ENCODE measurements at regions not wholly inside any gene's neighbourhood (a gene's known extent, or its start where the extent isn't known, plus 50 kb on each side); places are given as distances from the start of the nearest gene placed in this dataset.

DNA sequence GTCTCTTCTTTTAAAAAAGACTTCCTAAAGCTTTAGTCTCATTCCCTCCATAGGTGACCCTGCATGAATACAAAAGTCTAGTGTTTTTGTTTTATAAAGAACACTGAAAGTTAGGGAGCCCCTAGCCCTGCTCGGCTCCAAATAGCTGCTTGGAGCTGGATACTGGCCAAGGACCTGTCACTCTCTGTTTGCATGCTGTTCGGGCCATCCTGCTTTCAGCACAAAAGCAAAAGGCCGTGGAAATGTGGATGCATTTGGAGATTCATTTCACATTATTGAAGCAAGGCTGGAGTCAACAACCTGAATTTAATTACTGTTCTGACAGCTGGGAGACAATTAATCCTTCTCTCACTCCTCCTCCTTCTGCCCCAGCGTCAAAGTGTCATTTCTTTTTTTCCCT lies 151.7 kb upstream of the NMUR2 start:
- Histone ChIP-seq H3K9me3 (ENCODE audit: control insufficient read depth, low read length) (no peaks in the 10 kb centered on the region), H3K36me3 (ENCODE audit: control insufficient read depth, insufficient read depth, low read length) (no peaks in the 10 kb centered on the region)
- DNase-seq = no peak

DNA sequence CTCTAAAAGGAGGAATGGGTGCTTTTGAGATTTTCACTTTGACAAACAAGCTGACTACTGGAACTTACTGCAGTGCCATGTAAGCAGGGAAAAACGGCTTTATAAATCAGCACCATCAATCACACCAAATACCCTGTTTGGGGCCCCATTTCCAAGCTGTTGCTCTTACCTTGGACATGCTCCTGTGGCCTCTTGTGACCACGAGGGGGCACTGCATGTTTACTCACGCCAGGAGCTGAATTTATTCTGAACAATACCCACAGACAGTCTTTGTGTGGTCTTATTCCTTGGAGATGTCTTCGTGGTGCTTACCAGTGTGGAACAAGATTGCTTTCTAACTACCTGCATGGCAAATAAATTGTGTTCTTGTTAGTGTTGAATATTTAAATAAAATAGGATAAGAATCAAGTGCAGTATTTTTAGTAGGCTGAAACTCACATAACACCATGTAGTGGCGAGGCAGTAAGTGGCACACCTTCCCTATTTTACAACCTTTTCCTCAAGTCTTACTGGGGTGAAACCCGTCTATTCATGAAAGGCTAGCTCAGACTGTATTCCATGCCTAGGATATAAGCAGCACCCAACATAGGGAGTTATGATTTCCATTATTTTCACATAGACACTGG lies 155.5 kb upstream of the NMUR2 start:
- Histone ChIP-seq H3K9me3 (ENCODE audit: control insufficient read depth, low read length) (no peaks in the 10 kb centered on the region), H3K4me3 (ENCODE audit: insufficient read depth, low read depth, low read length, poor library complexity, severe bottlenecking) (no peak overlapping the region), H3K27ac (ENCODE audit: insufficient read depth, low read length, poor library complexity, severe bottlenecking) (no peak overlapping the region), H3K36me3 (ENCODE audit: control insufficient read depth, insufficient read depth, low read length) (no peaks in the 10 kb centered on the region), H3K27me3 (replicated peaks; ENCODE audit: control insufficient read depth, insufficient read depth, low read length, poor library complexity, severe bottlenecking) (no peaks in the 10 kb centered on the region), H3K4me1 (ENCODE audit: control insufficient read depth, insufficient read depth, low read length, poor library complexity, severe bottlenecking) (no peaks in the 10 kb centered on the region)
- DNase-seq = no peak

More for the DNA sequence above, 151.7 kb upstream of the NMUR2 start:
- H3K4me1 ChIP-seq (ENCODE audit: control insufficient read depth, insufficient read depth, low read length, poor library complexity, severe bottlenecking) = no peaks in the 10 kb centered on the region
- no peaks in the 10 kb centered on the region for H3K27me3 ChIP-seq (replicated peaks; ENCODE audit: control insufficient read depth, insufficient read depth, low read length, poor library complexity, severe bottlenecking)
- H3K27ac ChIP-seq (ENCODE audit: insufficient read depth, low read length, poor library complexity, severe bottlenecking) = no peak overlapping the region
- no peak overlapping the region for H3K4me3 ChIP-seq (ENCODE audit: insufficient read depth, low read depth, low read length, poor library complexity, severe bottlenecking)

DNA sequence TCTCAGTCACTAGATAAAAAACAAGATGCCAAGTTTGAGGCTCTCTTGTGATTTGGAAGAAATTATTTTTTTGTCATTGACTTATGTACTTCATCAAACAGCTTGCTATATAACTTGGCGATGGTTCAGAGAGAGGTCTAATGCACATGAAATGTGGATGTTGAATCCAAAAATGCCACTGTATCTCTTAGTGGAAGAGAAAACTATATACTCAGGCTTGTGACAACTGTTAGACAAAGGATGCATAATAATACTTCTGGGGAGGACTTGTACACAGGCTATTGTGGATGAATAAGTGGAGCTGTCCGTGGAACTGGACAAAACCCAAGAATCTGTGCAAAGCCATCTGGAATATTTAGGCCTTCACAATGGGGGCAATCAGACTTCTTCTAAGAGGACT lies 162.9 kb upstream of the NMUR2 start:
- Histone ChIP-seq H3K4me3 (ENCODE audit: insufficient read depth, low read depth, low read length, poor library complexity, severe bottlenecking) (no peak overlapping the region), H3K27ac (ENCODE audit: insufficient read depth, low read length, poor library complexity, severe bottlenecking) (no peak overlapping the region), H3K36me3 (ENCODE audit: control insufficient read depth, insufficient read depth, low read length) (no peaks in the 10 kb centered on the region), H3K4me1 (ENCODE audit: control insufficient read depth, insufficient read depth, low read length, poor library complexity, severe bottlenecking) (no peaks in the 10 kb centered on the region), H3K9me3 (ENCODE audit: control insufficient read depth, low read length) (no peaks in the 10 kb centered on the region), H3K27me3 (replicated peaks; ENCODE audit: control insufficient read depth, insufficient read depth, low read length, poor library complexity, severe bottlenecking) (no peaks in the 10 kb centered on the region)
- DNase-seq = no peak

DNA sequence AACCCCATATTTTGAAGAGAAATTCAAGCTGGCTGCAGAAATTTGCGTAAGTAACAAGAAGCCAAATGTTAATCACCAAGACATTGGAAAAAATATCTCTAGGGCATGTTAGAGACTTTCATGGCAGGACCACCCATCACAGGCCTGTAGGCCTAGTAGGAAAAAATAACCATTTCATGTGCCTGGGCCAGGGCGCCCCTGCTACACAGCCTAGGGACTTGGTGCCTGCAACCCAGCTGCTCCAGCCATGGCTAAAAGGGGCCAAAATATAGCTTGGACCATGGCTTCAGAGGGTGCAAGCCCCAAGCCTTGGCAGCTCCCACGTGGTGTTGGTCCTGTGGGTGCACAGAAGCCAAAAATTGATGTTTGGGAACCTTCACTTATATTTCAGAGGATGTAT lies 167.7 kb upstream of the NMUR2 start:
- Histone ChIP-seq H3K36me3 (ENCODE audit: control insufficient read depth, insufficient read depth, low read length) (no peaks in the 10 kb centered on the region), H3K4me3 (ENCODE audit: insufficient read depth, low read depth, low read length, poor library complexity, severe bottlenecking) (no peak overlapping the region), H3K9me3 (ENCODE audit: control insufficient read depth, low read length) (no peaks in the 10 kb centered on the region), H3K4me1 (ENCODE audit: control insufficient read depth, insufficient read depth, low read length, poor library complexity, severe bottlenecking) (no peaks in the 10 kb centered on the region), H3K27me3 (replicated peaks; ENCODE audit: control insufficient read depth, insufficient read depth, low read length, poor library complexity, severe bottlenecking) (no peaks in the 10 kb centered on the region), H3K27ac (ENCODE audit: insufficient read depth, low read length, poor library complexity, severe bottlenecking) (no peak overlapping the region)
- no peak for DNase-seq

DNA sequence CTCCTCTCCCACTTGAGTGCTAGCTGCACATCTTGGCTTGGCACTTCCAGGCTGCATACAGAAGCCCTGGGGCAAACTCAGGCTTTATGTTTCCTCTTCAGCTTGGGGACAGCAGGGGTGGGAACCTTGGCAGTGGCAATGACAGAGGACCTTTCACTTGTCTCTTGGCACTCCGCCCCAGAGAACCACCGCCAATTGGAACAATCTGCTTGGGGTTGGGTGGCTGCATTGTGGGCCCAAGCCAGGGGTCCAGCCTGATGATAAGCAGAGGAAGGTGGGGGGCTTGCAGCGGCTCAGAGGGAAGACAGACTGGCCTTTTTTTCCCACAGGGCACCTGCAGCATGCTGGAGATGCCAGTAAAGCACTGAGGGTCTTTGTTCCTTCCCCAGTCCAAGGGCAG lies 179.0 kb upstream of the NMUR2 start:
- H3K27me3 ChIP-seq (replicated peaks; ENCODE audit: control insufficient read depth, insufficient read depth, low read length, poor library complexity, severe bottlenecking) = peaks cover 3% of the 10 kb centered on the region
- no peaks in the 10 kb centered on the region for H3K9me3 ChIP-seq (ENCODE audit: control insufficient read depth, low read length)
- no peak overlapping the region for H3K27ac ChIP-seq (ENCODE audit: insufficient read depth, low read length, poor library complexity, severe bottlenecking)
- no peaks in the 10 kb centered on the region for H3K4me1 ChIP-seq (ENCODE audit: control insufficient read depth, insufficient read depth, low read length, poor library complexity, severe bottlenecking)
- H3K4me3 ChIP-seq (ENCODE audit: insufficient read depth, low read depth, low read length, poor library complexity, severe bottlenecking) = no peak overlapping the region
- H3K36me3 ChIP-seq (ENCODE audit: control insufficient read depth, insufficient read depth, low read length) = no peaks in the 10 kb centered on the region
- DNase-seq = no peak

DNA sequence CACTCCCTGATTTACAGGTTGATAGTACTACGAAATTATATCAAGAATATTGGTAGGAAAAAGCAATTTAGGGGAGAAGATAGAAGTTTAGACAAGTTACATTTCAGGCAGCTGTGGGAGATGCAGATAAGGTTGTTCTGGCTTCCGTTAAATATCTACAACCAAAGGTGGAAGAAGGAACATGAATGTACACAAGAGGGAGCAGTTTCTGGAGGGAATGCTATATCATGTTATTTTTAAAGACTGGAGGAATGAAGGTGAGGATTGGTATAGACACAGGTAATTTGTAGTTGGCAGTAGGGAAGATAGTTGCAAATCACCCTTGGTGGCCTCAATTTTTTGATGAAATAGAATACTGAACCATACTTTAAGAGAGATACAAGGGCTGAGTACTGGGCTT lies 187.3 kb upstream of the NMUR2 start:
- no peak overlapping the region for H3K27ac ChIP-seq (ENCODE audit: insufficient read depth, low read length, poor library complexity, severe bottlenecking)
- DNase-seq = no peak
- no peaks in the 10 kb centered on the region for H3K4me1 ChIP-seq (ENCODE audit: control insufficient read depth, insufficient read depth, low read length, poor library complexity, severe bottlenecking)
- no peaks in the 10 kb centered on the region for H3K9me3 ChIP-seq (ENCODE audit: control insufficient read depth, low read length)
- no peaks in the 10 kb centered on the region for H3K36me3 ChIP-seq (ENCODE audit: control insufficient read depth, insufficient read depth, low read length)
- H3K27me3 ChIP-seq (replicated peaks; ENCODE audit: control insufficient read depth, insufficient read depth, low read length, poor library complexity, severe bottlenecking) = no peaks in the 10 kb centered on the region
- H3K4me3 ChIP-seq (ENCODE audit: insufficient read depth, low read depth, low read length, poor library complexity, severe bottlenecking) = no peak overlapping the region

DNA sequence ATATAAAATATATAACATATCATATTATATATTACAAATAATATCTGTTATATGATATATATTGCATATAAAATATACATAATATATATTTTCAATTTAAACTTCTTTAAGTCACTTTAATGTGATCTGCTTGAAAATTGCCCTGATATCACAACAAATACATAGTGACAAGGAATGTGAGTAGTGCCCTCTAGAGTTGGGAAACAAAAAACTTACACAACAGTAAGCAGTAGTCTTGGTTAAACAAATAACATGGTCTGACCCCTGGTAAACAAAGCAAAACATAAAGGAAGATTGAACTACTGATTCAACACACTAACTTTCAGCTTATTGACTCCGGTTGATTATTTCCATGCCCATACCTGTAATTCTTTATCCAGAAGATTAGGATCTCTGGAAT lies 188.3 kb upstream of the NMUR2 start:
- no peaks in the 10 kb centered on the region for H3K4me1 ChIP-seq (ENCODE audit: control insufficient read depth, insufficient read depth, low read length, poor library complexity, severe bottlenecking)
- H3K36me3 ChIP-seq (ENCODE audit: control insufficient read depth, insufficient read depth, low read length) = no peaks in the 10 kb centered on the region
- no peak for DNase-seq
- no peaks in the 10 kb centered on the region for H3K9me3 ChIP-seq (ENCODE audit: control insufficient read depth, low read length)
- H3K27ac ChIP-seq (ENCODE audit: insufficient read depth, low read length, poor library complexity, severe bottlenecking) = no peak overlapping the region
- H3K27me3 ChIP-seq (replicated peaks; ENCODE audit: control insufficient read depth, insufficient read depth, low read length, poor library complexity, severe bottlenecking) = no peaks in the 10 kb centered on the region
- no peak overlapping the region for H3K4me3 ChIP-seq (ENCODE audit: insufficient read depth, low read depth, low read length, poor library complexity, severe bottlenecking)

DNA sequence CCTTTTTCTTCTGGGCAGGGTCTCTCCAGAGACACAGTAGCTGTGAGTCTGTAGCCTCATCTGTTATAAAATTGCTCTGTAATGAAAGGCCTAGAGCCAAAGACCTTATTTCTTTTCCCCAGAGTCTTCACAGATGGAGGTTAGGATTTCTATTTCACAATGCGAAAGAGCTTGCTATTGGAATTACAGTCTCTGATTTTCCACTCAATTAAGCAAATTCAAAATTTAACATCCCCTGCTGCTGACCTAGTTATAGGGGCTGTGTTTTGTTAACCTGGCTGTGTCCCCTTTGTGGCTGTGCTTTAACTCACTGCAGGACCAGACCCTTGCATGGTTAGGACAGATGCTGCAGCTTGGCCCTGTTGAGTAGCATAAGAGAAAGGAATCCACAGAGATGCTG lies 190.3 kb upstream of the NMUR2 start:
- Histone ChIP-seq H3K4me1 (ENCODE audit: control insufficient read depth, insufficient read depth, low read length, poor library complexity, severe bottlenecking) (no peaks in the 10 kb centered on the region), H3K9me3 (ENCODE audit: control insufficient read depth, low read length) (no peaks in the 10 kb centered on the region), H3K4me3 (ENCODE audit: insufficient read depth, low read depth, low read length, poor library complexity, severe bottlenecking) (no peak overlapping the region), H3K36me3 (ENCODE audit: control insufficient read depth, insufficient read depth, low read length) (no peaks in the 10 kb centered on the region), H3K27me3 (replicated peaks; ENCODE audit: control insufficient read depth, insufficient read depth, low read length, poor library complexity, severe bottlenecking) (no peaks in the 10 kb centered on the region), H3K27ac (ENCODE audit: insufficient read depth, low read length, poor library complexity, severe bottlenecking) (no peak overlapping the region)
- DNase-seq = no peak

DNA sequence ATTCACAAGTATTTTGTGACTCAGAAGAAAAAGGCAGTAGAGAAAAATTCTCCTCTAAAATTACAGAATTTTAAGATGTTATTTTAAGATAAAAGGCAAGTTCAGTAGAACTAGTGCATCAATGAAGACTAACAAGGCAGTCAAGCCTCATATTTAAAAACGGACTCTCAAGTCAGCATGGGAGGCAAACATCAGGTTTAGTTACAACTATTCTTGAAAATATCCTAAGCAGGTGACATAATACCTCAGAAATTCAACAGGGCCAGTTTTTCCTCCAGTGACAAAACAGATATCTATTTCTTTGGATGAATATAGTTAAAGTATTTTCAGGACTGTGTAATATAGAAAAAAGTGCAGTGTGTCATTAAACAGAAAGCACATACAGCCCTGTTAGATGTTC lies 194.0 kb upstream of the NMUR2 start:
- Histone ChIP-seq H3K4me3 (ENCODE audit: insufficient read depth, low read depth, low read length, poor library complexity, severe bottlenecking) (no peak overlapping the region), H3K36me3 (ENCODE audit: control insufficient read depth, insufficient read depth, low read length) (no peaks in the 10 kb centered on the region), H3K27ac (ENCODE audit: insufficient read depth, low read length, poor library complexity, severe bottlenecking) (no peak overlapping the region), H3K9me3 (ENCODE audit: control insufficient read depth, low read length) (no peaks in the 10 kb centered on the region), H3K27me3 (replicated peaks; ENCODE audit: control insufficient read depth, insufficient read depth, low read length, poor library complexity, severe bottlenecking) (no peaks in the 10 kb centered on the region), H3K4me1 (ENCODE audit: control insufficient read depth, insufficient read depth, low read length, poor library complexity, severe bottlenecking) (no peaks in the 10 kb centered on the region)
- DNase-seq = no peak

DNA sequence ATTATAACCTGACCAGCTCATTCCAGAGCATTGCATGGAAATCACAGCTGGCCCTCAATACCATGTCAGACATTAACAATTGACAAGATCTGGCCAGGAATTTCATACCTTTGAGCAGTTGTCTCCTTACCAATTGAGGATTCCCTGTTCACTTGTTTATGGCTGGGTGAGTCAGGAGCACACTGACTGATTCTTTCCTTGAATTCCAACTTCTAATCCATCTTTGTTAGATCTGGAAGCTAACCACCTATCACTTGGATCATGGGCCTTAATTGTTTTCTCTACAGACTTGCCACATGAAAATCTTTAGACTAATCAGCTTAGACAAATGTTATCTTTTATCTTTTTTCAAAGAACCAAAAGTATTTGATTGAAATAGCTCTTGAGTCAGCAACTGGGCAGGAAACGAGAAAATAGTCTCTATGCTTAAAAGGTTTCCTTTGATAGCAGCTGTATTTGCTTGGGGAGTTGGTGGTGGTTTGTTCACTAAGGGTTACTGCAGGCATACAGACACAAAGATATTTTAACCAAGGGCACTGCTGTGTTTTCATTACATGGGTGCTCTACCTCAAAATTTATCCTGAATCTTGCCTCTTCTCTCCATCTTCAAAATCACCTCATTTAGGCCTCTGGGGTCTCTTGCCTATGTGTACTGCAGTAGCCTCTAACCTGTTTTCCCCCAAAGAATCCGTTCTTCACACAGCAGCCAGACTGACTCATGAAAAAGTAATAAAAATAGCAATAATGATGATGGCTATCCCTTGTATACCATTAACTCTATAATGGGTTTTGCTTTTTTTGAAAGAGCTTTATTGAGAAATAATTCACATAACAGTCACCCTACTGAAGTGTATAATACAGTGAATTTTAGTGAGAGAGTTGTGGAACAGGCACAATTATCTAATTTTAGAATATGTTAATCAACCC lies 197.0 kb upstream of the NMUR2 start:
- Histone ChIP-seq H3K4me1 (ENCODE audit: control insufficient read depth, insufficient read depth, low read length, poor library complexity, severe bottlenecking) (no peaks in the 10 kb centered on the region), H3K4me3 (ENCODE audit: insufficient read depth, low read depth, low read length, poor library complexity, severe bottlenecking) (no peak overlapping the region), H3K9me3 (ENCODE audit: control insufficient read depth, low read length) (no peaks in the 10 kb centered on the region), H3K27me3 (replicated peaks; ENCODE audit: control insufficient read depth, insufficient read depth, low read length, poor library complexity, severe bottlenecking) (no peaks in the 10 kb centered on the region), H3K27ac (ENCODE audit: insufficient read depth, low read length, poor library complexity, severe bottlenecking) (no peak overlapping the region), H3K36me3 (ENCODE audit: control insufficient read depth, insufficient read depth, low read length) (no peaks in the 10 kb centered on the region)
- no peak for DNase-seq

Measured in effector memory CD4-positive, alpha-beta T cell (primary cell).